ENCODE measurements at regions not wholly inside any gene's neighbourhood (a gene's known extent, or its start where the extent isn't known, plus 50 kb on each side); places are given as distances from the start of the nearest gene placed in this dataset.

DNA sequence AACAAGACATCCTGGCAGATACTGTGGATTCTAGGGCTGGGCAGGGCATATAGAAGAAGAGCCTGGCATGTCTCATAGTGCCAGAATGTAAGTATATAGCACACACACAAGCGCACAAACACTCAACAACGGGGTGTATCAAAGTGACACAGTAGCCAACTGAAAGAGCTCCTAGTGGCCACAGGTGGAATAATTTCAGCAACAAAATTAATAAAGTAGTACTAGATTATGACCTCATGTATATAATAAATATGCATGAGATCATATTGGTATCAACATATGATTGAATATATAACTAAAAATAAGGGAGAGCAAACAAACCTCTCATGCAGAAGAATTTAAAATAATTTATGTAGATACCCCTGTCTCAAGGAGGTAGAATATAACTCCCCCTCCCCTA lies 72.4 kb upstream of the CXCL12 start:
- H3K4me1 Mint-ChIP-seq (ENCODE audit: unreplicated experiment): no peaks in the 10 kb centered on the region
- H3K4me3 Mint-ChIP-seq (ENCODE audit: unreplicated experiment): no peak overlapping the region
- TF ChIP-seq, protein P1, sequence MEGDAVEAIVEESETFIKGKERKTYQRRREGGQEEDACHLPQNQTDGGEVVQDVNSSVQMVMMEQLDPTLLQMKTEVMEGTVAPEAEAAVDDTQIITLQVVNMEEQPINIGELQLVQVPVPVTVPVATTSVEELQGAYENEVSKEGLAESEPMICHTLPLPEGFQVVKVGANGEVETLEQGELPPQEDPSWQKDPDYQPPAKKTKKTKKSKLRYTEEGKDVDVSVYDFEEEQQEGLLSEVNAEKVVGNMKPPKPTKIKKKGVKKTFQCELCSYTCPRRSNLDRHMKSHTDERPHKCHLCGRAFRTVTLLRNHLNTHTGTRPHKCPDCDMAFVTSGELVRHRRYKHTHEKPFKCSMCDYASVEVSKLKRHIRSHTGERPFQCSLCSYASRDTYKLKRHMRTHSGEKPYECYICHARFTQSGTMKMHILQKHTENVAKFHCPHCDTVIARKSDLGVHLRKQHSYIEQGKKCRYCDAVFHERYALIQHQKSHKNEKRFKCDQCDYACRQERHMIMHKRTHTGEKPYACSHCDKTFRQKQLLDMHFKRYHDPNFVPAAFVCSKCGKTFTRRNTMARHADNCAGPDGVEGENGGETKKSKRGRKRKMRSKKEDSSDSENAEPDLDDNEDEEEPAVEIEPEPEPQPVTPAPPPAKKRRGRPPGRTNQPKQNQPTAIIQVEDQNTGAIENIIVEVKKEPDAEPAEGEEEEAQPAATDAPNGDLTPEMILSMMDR (IDR thresholded peaks at IDR 0.05; ENCODE audit: unreplicated experiment): peak; percentile 6
- no peaks in the 10 kb centered on the region for H3K9me3 Mint-ChIP-seq (ENCODE audit: unreplicated experiment)
- DNase-seq (ENCODE audit: low spot score): no peak
- no peak overlapping the region for H3K27ac Mint-ChIP-seq (ENCODE audit: unreplicated experiment)
- no peaks in the 10 kb centered on the region for H3K36me3 Mint-ChIP-seq (ENCODE audit: low read depth, unreplicated experiment)
- no peaks in the 10 kb centered on the region for H3K27me3 Mint-ChIP-seq (ENCODE audit: unreplicated experiment)

DNA sequence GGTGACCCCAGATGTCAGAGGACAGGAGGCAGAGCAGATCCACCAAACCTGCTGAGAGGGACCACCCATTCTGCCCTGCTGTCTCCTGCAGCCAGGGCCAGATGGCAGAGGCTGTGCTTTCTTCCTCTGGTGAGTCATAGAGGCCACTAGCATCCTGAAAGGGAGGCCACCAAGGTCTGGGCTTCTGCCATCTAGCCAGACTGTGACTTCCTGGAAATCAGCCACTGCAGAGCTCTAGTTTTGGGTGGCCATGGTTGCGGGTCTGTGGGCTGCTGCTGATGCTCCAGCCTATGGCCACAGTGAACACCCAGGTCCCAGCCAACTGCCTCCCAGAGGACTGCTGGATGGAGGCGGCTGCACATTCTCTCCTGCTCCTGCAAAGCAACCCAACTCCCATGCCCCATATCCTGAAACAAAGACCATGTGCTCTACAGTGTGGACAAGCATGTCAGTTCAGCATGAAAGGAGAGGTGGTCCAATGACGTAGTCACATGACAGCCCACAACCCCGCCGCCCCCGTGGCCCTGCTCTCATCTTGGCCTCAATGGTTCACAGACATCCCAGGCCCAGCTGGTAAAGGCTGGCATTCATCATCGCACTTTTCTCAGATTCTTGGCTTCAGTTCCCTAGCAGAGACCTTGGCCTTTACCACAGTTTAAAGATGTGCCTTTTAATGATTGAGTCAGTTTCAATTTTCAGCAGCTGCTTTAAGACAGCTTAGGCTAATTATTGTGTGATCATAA lies 73.9 kb upstream of the CXCL12 start:
- no peak overlapping the region for H3K4me3 Mint-ChIP-seq (ENCODE audit: unreplicated experiment)
- no peak overlapping the region for H3K27ac Mint-ChIP-seq (ENCODE audit: unreplicated experiment)
- no peaks in the 10 kb centered on the region for H3K4me1 Mint-ChIP-seq (ENCODE audit: unreplicated experiment)
- TF ChIP-seq, protein P1 (IDR thresholded peaks at IDR 0.05; ENCODE audit: unreplicated experiment): no peak
- DNase-seq (ENCODE audit: low spot score): no peak
- no peaks in the 10 kb centered on the region for H3K36me3 Mint-ChIP-seq (ENCODE audit: low read depth, unreplicated experiment)
- H3K9me3 Mint-ChIP-seq (ENCODE audit: unreplicated experiment): no peaks in the 10 kb centered on the region
- no peaks in the 10 kb centered on the region for H3K27me3 Mint-ChIP-seq (ENCODE audit: unreplicated experiment)

DNA sequence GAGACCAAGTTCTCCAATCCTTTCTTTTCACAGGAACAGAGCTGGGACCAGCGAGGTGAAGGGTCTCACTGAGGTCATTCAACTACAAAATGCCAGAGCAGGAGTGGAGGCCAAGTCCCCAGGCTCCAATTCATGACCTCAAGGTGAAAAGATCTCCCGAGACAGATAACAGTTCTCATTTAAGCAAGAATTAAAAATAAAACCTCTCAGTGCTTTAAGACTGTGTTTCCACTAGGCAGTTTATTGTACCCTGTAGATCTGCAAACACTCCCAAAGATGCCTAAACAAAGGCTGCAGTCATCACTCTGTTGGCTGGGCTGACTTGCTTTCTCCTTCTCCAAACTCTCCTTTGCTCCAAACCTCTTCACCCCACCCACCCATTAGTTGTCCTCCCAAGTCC lies 74.8 kb upstream of the CXCL12 start:
- H3K4me3 Mint-ChIP-seq (ENCODE audit: unreplicated experiment): no peak overlapping the region
- no peak overlapping the region for H3K27ac Mint-ChIP-seq (ENCODE audit: unreplicated experiment)
- H3K9me3 Mint-ChIP-seq (ENCODE audit: unreplicated experiment): no peaks in the 10 kb centered on the region
- no peaks in the 10 kb centered on the region for H3K27me3 Mint-ChIP-seq (ENCODE audit: unreplicated experiment)
- TF ChIP-seq, protein P1 (IDR thresholded peaks at IDR 0.05; ENCODE audit: unreplicated experiment): no peak
- no peak for DNase-seq (ENCODE audit: low spot score)
- H3K4me1 Mint-ChIP-seq (ENCODE audit: unreplicated experiment): no peaks in the 10 kb centered on the region
- no peaks in the 10 kb centered on the region for H3K36me3 Mint-ChIP-seq (ENCODE audit: low read depth, unreplicated experiment)

DNA sequence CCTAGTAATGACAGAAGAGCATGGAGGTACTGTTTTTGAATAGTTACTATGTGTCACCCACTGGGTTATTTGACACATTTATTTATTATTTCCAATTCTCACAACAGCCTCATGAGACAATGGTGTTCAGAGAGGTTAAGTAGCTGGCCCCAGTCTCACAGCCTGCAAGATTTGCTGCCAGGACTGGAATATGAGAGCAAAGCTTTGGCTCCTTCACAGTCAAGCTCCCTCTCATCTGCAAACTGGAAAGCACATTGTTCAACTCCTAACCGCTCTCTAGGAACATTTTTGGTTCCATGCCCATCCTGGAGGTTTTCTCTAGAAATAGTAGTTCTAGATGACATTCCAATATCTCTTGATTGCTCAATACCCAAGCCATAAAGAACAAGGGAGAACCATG lies 75.5 kb upstream of the CXCL12 start:
- no peaks in the 10 kb centered on the region for H3K4me1 Mint-ChIP-seq (ENCODE audit: unreplicated experiment)
- no peak for DNase-seq (ENCODE audit: low spot score)
- H3K4me3 Mint-ChIP-seq (ENCODE audit: unreplicated experiment): no peak overlapping the region
- no peaks in the 10 kb centered on the region for H3K36me3 Mint-ChIP-seq (ENCODE audit: low read depth, unreplicated experiment)
- H3K9me3 Mint-ChIP-seq (ENCODE audit: unreplicated experiment): no peaks in the 10 kb centered on the region
- TF ChIP-seq, protein P1 (IDR thresholded peaks at IDR 0.05; ENCODE audit: unreplicated experiment): no peak
- no peaks in the 10 kb centered on the region for H3K27me3 Mint-ChIP-seq (ENCODE audit: unreplicated experiment)
- no peak overlapping the region for H3K27ac Mint-ChIP-seq (ENCODE audit: unreplicated experiment)

DNA sequence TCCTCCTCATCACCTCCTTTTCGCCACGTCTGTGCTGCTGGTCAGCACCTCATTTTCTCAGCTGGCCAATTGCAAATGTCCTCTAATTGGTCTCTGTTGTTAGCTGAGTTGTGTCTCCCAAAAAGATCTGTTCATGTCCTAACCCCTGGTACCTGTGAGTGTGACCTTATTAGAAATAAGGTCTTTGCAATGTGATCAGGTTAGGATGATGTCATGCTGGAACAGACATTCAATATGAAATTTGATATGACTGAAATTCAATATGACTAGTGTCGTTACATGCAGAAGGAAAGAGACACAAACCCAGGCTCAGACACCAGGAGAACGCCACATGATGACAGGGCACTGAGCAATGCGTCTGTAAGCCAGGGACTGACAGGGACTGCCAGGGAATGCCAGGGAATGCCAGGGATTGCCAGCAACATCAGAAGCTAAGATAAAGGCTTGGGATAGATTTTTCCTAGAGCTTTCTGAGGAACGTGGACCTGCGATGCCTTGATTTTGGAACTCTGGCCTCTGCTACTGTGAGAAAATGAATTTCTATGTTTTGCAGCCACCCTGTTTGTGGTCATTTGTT lies 77.5 kb upstream of the CXCL12 start:
- H3K27me3 Mint-ChIP-seq (ENCODE audit: unreplicated experiment): no peaks in the 10 kb centered on the region
- no peak overlapping the region for H3K27ac Mint-ChIP-seq (ENCODE audit: unreplicated experiment)
- no peak for DNase-seq (ENCODE audit: low spot score)
- TF ChIP-seq, protein P1 (IDR thresholded peaks at IDR 0.05; ENCODE audit: unreplicated experiment): no peak
- peaks cover 5% of the 10 kb centered on the region for H3K4me1 Mint-ChIP-seq (ENCODE audit: unreplicated experiment)
- no peaks in the 10 kb centered on the region for H3K9me3 Mint-ChIP-seq (ENCODE audit: unreplicated experiment)
- no peaks in the 10 kb centered on the region for H3K36me3 Mint-ChIP-seq (ENCODE audit: low read depth, unreplicated experiment)
- no peak overlapping the region for H3K4me3 Mint-ChIP-seq (ENCODE audit: unreplicated experiment)
